GM12878 (cell line): ENCODE measurements at regions not wholly inside any gene's neighbourhood (a gene's known extent, or its start where the extent isn't known, plus 50 kb on each side); places are given as distances from the start of the nearest gene placed in this dataset.

Experiments used
- BRCA1 ChIP-seq: IDR thresholded peaks from 2 replicates; pipeline ENCODE4 v1.6.1; 2011; ENCODE audit warnings: low read depth, low read length, improper control_type of control experiment
- CBFB ChIP-seq: IDR thresholded peaks from 2 replicates; pipeline ENCODE4 v1.6.1; 2016; ENCODE audit warnings: antibody characterized with exemption, low read depth
- CUX1 ChIP-seq: IDR thresholded peaks from 2 replicates; pipeline ENCODE4 v1.6.1; 2012; ENCODE audit warnings: improper control_type of control experiment, low read depth, low read length; ENCODE audit not compliant: insufficient replicate concordance
- ELK1 ChIP-seq: IDR thresholded peaks from 2 replicates; pipeline ENCODE4 v1.6.1; 2012; ENCODE audit warnings: low read depth, low read length, improper control_type of control experiment
- IKZF2 ChIP-seq, 2 experiments: fragments of 450-650 bp; IDR thresholded peaks; 2 replicates each; pipeline ENCODE4 v1.6.1; 2017; ENCODE audit warnings: mild to moderate bottlenecking in 2 of 2, moderate library complexity in 2 of 2
- IRF4 ChIP-seq: IDR thresholded peaks from 2 replicates; pipeline ENCODE4 v1.6.1; 2011; ENCODE audit warnings: low read depth, low read length
- NR2C1 ChIP-seq: fragments of 450-650 bp; IDR thresholded peaks from 2 replicates; pipeline ENCODE4 v1.6.1; 2017; ENCODE audit warnings: antibody characterized with exemption, mild to moderate bottlenecking, moderate library complexity
- RUNX3 ChIP-seq: IDR thresholded peaks from 2 replicates; pipeline ENCODE4 v1.6.1; 2012; ENCODE audit warnings: low read length, inconsistent platforms
- SMC3 ChIP-seq: IDR thresholded peaks from 2 replicates; pipeline ENCODE4 v1.6.1; 2011; ENCODE audit warnings: low read length, improper control_type of control experiment, borderline replicate concordance
- ZBTB4 ChIP-seq: fragments of 450-650 bp; formaldehyde crosslinking; IDR thresholded peaks from 2 replicates; pipeline ENCODE4 v1.4.0; 2022; ENCODE audit warnings: mild to moderate bottlenecking, moderate library complexity
- ZNF217 ChIP-seq: fragments of 450-650 bp; IDR thresholded peaks from 2 replicates; pipeline ENCODE4 v1.6.1; 2017; ENCODE audit warnings: antibody characterized with exemption, mild to moderate bottlenecking
- TF ChIP-seq, protein P1 (sequence below): fragments of 150-350 bp; IDR thresholded peaks from 2 replicates; pipeline ENCODE4 v1.6.1; 2016; ENCODE audit warnings: low read depth, low read length

DNA sequence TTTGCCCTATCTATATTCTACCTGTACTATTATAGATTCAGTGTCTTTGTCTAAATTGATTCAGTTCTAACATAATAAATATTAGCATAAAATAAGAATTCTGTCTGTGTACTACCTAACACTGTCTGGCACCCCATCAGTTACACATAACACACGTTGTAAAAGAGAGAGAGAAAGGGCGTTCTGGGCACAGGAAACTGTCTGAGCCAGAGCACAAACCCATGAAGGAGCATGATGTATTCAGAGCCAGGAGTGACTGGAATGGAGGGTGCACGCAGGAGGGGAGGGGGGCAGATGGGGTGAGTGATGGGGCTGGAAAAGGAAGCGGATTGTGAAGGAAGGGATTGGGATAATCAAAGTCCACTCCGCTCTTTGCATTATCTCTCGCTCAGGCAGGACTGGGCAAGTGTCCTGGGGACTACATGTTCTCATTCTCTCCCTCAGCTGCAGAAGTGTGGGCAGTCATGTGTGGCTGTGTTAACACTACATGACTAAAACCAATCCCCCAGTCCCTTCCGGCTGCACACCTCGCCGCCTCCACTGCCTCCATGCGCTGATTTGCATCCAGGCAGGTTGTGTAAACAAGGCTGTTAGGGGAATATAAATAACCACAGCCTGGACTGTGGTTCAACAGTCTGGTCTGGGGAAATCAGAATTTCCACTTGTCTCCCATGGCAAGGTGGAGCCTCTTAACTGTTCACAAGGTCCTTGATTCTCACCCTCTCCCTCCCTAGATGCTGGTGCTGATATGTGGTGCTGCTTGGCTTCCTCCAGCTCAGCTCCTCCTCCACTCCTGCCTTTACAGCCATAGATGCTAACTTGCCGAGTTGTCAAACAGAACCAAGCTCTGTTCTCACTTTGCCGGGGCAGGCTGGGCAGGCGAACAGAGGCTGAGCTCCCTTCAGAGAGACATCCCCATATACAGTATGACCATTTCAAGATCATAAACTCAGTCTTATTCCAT is 367.5 kb upstream of the BRINP1 start (continued):
- TF ChIP-seq ZBTB4 (CRISPR knock-in tag) = no peak
- no peak for TF ChIP-seq NR2C1
- peak; percentile 82 for TF ChIP-seq ZNF217
- no peak for TF ChIP-seq BRCA1
- TF ChIP-seq ELK1 = no peak
- TF ChIP-seq CUX1 = no peak
- TF ChIP-seq, protein P1, sequence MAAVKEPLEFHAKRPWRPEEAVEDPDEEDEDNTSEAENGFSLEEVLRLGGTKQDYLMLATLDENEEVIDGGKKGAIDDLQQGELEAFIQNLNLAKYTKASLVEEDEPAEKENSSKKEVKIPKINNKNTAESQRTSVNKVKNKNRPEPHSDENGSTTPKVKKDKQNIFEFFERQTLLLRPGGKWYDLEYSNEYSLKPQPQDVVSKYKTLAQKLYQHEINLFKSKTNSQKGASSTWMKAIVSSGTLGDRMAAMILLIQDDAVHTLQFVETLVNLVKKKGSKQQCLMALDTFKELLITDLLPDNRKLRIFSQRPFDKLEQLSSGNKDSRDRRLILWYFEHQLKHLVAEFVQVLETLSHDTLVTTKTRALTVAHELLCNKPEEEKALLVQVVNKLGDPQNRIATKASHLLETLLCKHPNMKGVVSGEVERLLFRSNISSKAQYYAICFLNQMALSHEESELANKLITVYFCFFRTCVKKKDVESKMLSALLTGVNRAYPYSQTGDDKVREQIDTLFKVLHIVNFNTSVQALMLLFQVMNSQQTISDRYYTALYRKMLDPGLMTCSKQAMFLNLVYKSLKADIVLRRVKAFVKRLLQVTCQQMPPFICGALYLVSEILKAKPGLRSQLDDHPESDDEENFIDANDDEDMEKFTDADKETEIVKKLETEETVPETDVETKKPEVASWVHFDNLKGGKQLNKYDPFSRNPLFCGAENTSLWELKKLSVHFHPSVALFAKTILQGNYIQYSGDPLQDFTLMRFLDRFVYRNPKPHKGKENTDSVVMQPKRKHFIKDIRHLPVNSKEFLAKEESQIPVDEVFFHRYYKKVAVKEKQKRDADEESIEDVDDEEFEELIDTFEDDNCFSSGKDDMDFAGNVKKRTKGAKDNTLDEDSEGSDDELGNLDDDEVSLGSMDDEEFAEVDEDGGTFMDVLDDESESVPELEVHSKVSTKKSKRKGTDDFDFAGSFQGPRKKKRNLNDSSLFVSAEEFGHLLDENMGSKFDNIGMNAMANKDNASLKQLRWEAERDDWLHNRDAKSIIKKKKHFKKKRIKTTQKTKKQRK = no peak
- peak; percentile 46 to 50; a peak in 2 of 4 replicates for TF ChIP-seq IKZF2 (IDR thresholded peaks at IDR 0.05)
- 0 out of 2 replicates have a peak, but pooled peaks have one; percentile 27 for TF ChIP-seq CBFB
- peak; percentile 71 for TF ChIP-seq RUNX3
- TF ChIP-seq IRF4 = peak; percentile 63; the same call in 1 of the 2 replicates
- TF ChIP-seq SMC3 = no peak
